ELR (cell line): ENCODE measurements at regions not wholly inside any gene's neighbourhood (a gene's known extent, or its start where the extent isn't known, plus 50 kb on each side); places are given as distances from the start of the nearest gene placed in this dataset.
"Not testable (repeated sequence)": the region's sequence is repeated elsewhere in the genome, so short reads cannot be mapped to it uniquely, and the experiment has no call there.

Experiments
- DNase-seq: peaks from one replicate; pipeline ENCODE4 v3.0.0-alpha.2; 2015; ENCODE audit warnings: low read depth

- no peak for DNase-seq
Measured at GRCh38 chr10:84634636-84635035, 306.2 kb downstream of the CCSER2 start.

GRCh38 chr10:84650628-84651027, 322.2 kb downstream of the CCSER2 start:
- not testable (repeated sequence) for DNase-seq

DNA sequence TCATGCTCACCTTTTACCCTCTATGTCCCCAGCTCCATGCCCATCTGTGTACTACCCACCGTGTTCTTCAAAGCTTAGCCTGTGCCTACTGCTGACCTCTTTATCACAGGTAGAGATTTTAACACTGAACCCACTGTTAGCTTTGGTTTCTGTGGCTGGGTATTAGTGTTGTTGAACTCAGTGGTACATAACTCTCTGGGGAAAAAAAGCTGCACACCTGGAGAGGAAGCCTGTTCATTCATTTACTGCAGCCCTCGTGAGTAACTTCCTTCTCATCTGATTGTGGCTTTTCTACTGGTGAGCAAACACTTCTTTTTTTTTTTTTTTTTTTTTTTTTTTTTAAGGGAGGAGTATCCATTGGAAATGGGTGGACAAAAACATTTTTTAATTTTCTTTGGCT, 326.3 kb downstream of the CCSER2 start:
- no peak for DNase-seq

DNA sequence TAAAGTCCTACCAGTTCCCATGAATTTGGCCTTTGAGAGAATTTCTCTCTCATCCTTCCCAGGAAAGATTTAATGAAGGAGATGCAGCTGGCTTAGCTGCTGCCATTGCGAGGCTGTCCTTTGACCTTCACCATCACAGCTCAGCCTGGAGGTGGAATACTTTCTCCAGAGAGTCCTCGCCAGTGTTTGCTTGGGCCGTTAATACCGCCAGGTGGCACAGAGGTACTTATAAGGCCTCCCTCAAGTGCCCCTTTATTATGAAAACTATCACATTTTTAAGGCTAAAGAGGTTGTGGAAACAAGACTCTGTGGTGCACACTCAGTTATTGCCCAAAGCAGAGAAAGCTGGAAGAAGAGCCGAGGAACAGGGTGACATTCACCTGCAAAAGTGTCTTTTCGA, 330.6 kb downstream of the CCSER2 start:
- DNase-seq, result no peak

DNA sequence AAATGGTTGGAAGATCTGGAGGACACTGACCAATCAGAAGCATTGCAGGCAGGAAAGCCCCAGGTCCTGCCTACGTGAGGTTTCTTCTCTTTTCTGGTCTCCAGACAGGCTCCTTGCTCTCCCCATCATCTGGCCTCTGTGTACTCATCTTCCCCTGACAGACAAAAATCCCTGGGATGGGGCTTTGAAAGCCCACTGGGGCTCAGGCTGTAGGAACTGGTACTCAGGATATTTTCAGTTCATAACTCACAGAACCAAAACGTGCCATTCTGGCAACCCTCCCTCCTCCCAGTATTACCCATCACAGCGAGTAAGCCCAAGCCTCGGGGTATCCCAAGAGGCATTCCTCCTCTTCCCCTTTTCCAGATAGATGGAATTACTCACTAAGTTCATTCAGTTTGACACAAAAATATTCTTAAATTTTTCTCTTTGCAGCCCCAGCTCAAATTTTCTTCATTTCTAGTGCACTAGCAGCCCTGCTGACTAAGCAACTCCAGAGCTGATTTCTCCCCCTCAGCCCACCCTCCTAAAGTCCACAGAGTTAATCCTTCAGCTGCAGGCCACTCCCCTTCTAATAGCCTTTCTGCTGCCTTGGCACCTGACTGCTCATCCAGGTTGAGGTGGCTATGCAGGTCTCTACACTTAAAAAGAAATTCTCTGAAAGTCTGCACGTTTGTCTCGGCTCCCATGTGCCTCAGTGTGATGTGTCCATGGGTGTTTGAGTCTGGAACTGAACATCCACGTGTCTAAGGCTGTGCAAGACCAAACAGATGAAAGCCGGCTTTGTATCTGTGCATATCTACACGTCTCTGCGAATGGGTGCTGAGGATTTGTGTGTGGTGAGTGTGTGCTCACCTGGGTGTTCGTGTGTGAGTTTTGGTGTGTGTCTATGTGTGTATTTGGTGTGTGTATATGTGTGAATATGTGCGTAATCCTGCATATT, 331.4 kb downstream of the CCSER2 start:
- no peak for DNase-seq

DNA sequence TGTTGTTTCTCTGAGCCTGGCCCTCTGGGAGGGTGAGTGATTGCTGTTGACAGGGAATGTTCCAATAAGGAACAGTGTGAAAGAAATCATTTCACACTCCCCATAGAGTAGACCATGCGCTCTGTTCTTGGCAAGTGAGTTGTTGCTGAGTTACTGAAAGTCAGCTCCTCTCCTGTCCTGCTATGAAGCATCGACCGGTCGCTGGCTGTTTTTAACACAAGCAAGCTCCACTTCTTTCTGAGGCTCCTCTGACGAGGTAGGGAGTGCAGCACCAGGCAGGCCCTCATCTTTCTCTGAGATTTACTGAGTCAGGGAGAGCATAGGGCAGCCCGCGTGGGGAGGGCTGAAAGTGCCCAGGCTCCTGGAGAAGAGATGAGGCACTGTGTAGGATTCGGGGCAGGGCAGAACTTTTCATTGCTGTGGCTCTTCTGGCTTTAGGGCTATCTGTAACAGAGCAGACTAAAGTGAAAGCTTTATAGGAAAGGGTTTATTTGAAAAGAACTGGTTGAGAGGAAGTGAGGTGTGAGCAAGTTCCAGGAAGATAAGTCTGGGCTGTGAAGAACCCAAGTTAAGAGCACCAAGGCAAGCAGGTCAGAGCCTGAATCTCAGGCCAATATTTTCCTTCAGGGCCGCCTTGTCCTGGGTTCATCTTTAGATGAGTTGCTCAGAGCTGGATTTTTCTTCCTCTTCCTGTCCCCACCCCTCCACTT, 332.2 kb downstream of the CCSER2 start:
- DNase-seq, result no peak

GRCh38 chr10:84665211-84665610, 336.8 kb downstream of the CCSER2 start:
- DNase-seq, result no peak

DNA sequence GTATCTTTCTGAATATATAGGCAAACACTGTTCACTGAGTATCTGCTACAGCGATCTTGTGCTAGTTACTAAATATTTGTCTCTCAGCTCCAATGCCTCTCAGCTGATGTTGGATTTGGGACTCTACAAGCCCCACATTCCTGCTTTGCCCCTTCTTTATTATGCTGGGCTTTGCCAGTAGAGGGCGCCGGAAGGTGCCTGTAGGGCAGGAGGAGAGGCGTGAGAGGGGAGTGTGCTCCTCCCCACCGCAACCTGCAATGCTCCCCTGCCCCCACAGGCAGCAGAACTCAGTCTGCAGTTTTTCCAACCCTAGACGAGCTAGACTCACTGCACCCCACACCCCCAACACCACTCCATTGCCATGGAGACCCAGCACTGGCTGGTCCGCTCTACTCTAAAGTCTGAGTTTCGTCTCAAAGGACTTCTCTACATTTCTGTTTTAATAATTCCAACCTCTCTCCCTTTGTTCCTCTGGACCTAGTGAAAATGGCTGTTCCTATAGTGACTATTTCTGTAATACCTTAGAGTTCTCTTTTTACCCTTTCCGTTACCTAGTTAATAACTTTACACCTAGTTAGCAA, 337.6 kb downstream of the CCSER2 start:
- DNase-seq, result peak; percentile 18

- DNase-seq, result no peak
Measured at GRCh38 chr10:84668186-84668763, 339.9 kb downstream of the CCSER2 start.

- DNase-seq, result no peak
Measured at GRCh38 chr10:84675060-84675459, 346.7 kb downstream of the CCSER2 start.

GRCh38 chr10:84676536-84676935, 348.1 kb downstream of the CCSER2 start:
- no peak for DNase-seq

GRCh38 chr10:84681781-84682180, 353.4 kb downstream of the CCSER2 start:
- DNase-seq, result no peak

GRCh38 chr10:84683550-84683949, 355.2 kb downstream of the CCSER2 start:
- DNase-seq, result no peak

DNA sequence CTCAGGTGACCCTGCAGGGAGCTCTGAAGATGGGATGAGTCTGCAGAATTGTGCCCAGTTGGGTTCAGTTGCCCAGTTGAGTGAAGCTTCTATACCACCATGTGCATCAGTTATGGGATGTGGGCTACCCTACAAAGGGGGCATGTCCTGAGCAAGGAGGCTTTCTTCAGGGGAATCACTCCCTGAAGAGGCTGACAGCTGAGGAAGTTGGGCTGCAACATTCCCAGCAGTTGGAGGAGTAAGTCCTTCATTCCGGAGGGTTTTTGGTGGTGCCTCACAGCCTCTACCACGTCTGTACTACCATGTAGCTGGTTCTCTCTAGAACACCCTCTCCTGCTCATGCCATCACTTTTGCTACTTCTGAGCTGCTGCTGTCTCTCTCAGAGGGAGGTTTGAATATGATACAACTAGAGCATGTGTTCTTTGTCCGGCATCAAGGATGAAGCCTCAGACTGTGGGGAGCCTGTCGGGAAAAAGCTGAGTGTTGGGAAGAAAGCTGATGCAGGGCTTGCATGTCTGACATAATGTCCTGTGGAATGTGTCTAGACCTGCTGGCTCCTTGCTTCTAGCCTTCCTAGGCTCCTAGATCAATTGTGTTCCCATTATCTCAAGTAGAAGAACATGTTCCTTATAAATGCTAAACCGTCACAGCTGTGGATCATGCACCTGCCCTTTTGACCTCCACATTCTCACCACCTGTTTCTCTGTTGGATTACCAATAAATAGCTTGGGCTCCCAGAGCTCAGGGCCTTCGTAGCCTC, 355.8 kb downstream of the CCSER2 start:
- DNase-seq, result no peak

DNA sequence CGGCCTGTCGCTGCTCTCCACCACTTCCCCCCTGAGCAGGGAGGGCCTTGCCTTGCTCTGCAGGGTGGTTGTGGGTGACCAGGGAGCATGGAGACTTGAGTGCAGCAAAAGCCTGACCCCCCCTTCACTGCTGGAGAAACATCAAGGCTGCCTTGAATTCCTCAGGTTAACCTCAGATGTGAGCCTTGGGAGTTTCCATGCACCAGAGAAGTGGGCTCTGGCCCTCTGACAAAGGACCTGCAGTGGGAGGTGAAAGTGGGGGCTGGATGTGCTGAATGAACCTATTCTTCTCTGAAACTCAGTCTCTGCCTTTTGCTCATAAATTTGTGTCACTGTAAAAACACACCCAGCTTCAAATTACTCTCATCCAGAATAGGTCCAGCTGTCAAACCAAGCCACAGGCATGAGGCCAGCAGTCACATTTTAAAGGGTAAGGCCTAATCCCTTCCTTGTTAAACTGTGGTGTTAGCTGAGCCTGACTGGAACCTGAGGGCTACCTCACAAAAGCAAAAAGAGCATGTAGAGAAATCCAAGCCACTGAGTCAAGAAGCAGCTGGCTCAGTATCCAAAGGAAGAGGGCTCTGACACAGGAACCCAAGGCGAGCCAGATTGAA, 356.8 kb downstream of the CCSER2 start:
- DNase-seq, result no peak

DNA sequence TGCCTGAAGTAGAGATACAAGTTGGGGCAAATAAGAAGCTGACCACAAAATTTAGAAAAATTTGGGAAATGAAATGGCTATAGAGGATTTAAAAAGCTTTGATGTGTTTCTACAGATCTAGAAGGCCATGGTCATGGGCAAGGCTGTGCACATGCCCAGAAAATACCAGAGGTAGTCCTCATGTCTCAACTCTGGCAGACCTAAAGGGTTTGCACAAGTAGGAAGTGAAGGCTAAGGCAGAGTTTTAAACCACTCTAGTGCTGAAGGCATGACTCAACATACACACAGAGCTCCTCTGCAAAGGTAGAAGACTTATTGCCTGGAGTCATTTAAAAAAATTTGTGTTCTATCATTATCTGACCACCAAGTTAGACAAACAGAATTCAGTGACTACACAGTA, 364.6 kb downstream of the CCSER2 start:
- DNase-seq, result no peak

- no peak for DNase-seq
Measured at GRCh38 chr10:84695902-84696301, 367.5 kb downstream of the CCSER2 start.

- no peak for DNase-seq
Measured at GRCh38 chr10:84696610-84697009, 368.2 kb downstream of the CCSER2 start.

- DNase-seq, result no peak
Measured at GRCh38 chr10:84698989-84699388, 370.6 kb downstream of the CCSER2 start.

- no peak for DNase-seq
Measured at GRCh38 chr10:84700668-84701369, 372.4 kb downstream of the CCSER2 start.

DNA sequence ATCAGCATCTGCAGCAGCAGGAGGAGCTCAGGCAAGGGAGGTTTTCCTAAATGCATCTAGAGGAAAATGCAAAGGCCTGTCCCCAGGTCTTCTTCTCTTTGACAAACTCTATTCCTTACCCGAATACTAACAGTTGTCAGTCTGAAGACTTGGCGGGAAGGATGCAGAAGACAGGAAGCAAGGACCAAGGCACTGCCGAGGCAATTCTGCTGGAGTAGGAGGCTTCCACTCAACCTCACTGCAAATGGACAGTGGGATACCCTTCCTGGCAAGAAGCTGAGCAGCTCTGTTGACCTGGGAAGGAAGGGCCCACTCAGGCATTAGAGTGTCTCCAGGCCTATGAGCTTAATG, 373.0 kb downstream of the CCSER2 start:
- no peak for DNase-seq
